H1 (cell line): ENCODE measurements at regions not wholly inside any gene's neighbourhood (a gene's known extent, or its start where the extent isn't known, plus 50 kb on each side); places are given as distances from the start of the nearest gene placed in this dataset.

Experiments used
- CTCF ChIA-PET: fragments of 300-600 bp; sonication (Branson Sonifier 250); formaldehyde crosslinking; loops from one replicate; lab custom pipeline; 2021; ENCODE audit not compliant: partially characterized antibody; lab: Charles Lee
- POLR2A ChIA-PET: fragments of 300-600 bp; sonication (Branson Sonifier 250); formaldehyde crosslinking; loops from one replicate; lab custom pipeline; 2021; ENCODE audit warnings: inconsistent platforms; ENCODE audit not compliant: partially characterized antibody; lab: Charles Lee
- DNase-seq, 2 experiments: peaks; one replicate each; pipeline versions ENCODE4 v3.0.0 to v3.0.0-alpha.2; 2010 to 2022; ENCODE audit warnings: low spot score in 2 of 2, low read depth in 1 of 2, mixed read lengths in 1 of 2
- FAIRE-seq: peaks from 2 replicates; lab custom pipeline; 2011; peaks lifted over from hg19 to GRCh38; lab: Jason Lieb, UNC
- H2AFZ ChIP-seq: 2 replicates; pipeline ENCODE4 v1.8.1; 2012; ENCODE audit warnings: low read length, inconsistent platforms
- H2AK5ac ChIP-seq: 2 replicates; pipeline ENCODE4 v1.6.1; 2013; ENCODE audit warnings: low read depth, low read length
- H2BK120ac ChIP-seq: replicated peaks from 2 replicates; pipeline ENCODE3; 2013; ENCODE audit warnings: low read depth, low read length, inconsistent platforms
- H2BK12ac ChIP-seq: 2 replicates; pipeline ENCODE4 v1.6.1; 2013; ENCODE audit warnings: low read depth, low read length
- H2BK15ac ChIP-seq: 2 replicates; pipeline ENCODE4 v1.6.1; 2013; ENCODE audit warnings: low read length
- H2BK20ac ChIP-seq: 2 replicates; pipeline ENCODE4 v1.6.1; 2013; ENCODE audit warnings: low read length
- H2BK5ac ChIP-seq: 2 replicates; pipeline ENCODE4 v1.6.1; 2013; ENCODE audit warnings: low read depth, low read length
- H3K14ac ChIP-seq: 2 replicates; pipeline ENCODE4 v1.6.1; 2013; ENCODE audit warnings: inconsistent platforms; ENCODE audit not compliant: insufficient read length
- H3K18ac ChIP-seq: 2 replicates; pipeline ENCODE4 v1.6.1; 2013; ENCODE audit warnings: low read length; ENCODE audit errors: extremely low read depth
- H3K23ac ChIP-seq: 2 replicates; pipeline ENCODE4 v1.6.1; 2013; ENCODE audit warnings: inconsistent platforms; ENCODE audit not compliant: insufficient read length
- H3K23me2 ChIP-seq: 2 replicates; pipeline ENCODE4 v1.6.1; 2013; ENCODE audit warnings: low read depth, low read length
- H3K27ac ChIP-seq: 2 replicates; pipeline ENCODE4 v1.6.1; 2011; ENCODE audit warnings: low read depth, low read length, inconsistent platforms
- H3K27me3 ChIP-seq, 4 experiments: replicated peaks in 1 of 4; 1 replicate in 1 of 4; 2 replicates in 3 of 4; pipeline versions ENCODE4 v1.6.1 to v1.8.1; 2011 to 2013; ENCODE audit warnings: low read length in 3 of 4, mild to moderate bottlenecking in 3 of 4, inconsistent platforms in 2 of 4, mixed read lengths in 2 of 4, moderate library complexity in 1 of 4; ENCODE audit not compliant: control insufficient read depth in 3 of 4, insufficient read depth in 3 of 4; ENCODE audit errors: extremely low read depth in 1 of 4
- H3K36me3 ChIP-seq, 4 experiments: 2 replicates each; pipeline versions ENCODE4 v1.6.1 to v1.8.1; 2011 to 2013; ENCODE audit warnings: mild to moderate bottlenecking in 4 of 4, low read length in 3 of 4, moderate library complexity in 2 of 4, control low read depth in 1 of 4, inconsistent platforms in 1 of 4; ENCODE audit not compliant: insufficient read depth in 4 of 4, control insufficient read depth in 2 of 4
- H3K4ac ChIP-seq: replicated peaks from 2 replicates; pipeline ENCODE3; 2013; ENCODE audit warnings: low read length, low read depth, mixed read lengths, inconsistent platforms; ENCODE audit not compliant: insufficient read length
- H3K4me1 ChIP-seq, 4 experiments: replicated peaks in 1 of 4; 1 replicate in 1 of 4; 2 replicates in 3 of 4; pipeline versions ENCODE4 v1.6.1 to v1.8.1; 2011 to 2013; ENCODE audit warnings: low read length in 3 of 4, inconsistent platforms in 2 of 4, mixed read lengths in 1 of 4; ENCODE audit not compliant: insufficient read depth in 4 of 4, control insufficient read depth in 3 of 4
- H3K4me2 ChIP-seq, 2 experiments: 2 replicates each; pipeline versions ENCODE4 v1.6.1 to v1.8.1; 2011 to 2013; ENCODE audit warnings: low read depth in 2 of 2, low read length in 2 of 2, control low read depth in 1 of 2, inconsistent platforms in 1 of 2, mild to moderate bottlenecking in 1 of 2; ENCODE audit not compliant: insufficient read depth in 1 of 2
- H3K4me3 ChIP-seq, 4 experiments: fragments of 200-600, 300-600 bp in 1 of 4; sonication (generic), shearing (Covaris generic), sonication (Bioruptor Twin) in 1 of 4; 2 replicates each; pipeline versions ENCODE4 v1.5.1 to v1.8.1; 2011 to 2016; ENCODE audit warnings: low read length in 4 of 4, low read depth in 3 of 4, control low read depth in 2 of 4, inconsistent platforms in 2 of 4, mild to moderate bottlenecking in 2 of 4, mixed read lengths in 1 of 4, moderate library complexity in 1 of 4; ENCODE audit not compliant: insufficient read depth in 2 of 4; ENCODE audit errors: extremely low read depth in 1 of 4
- H3K56ac ChIP-seq: replicated peaks from 2 replicates; pipeline ENCODE3; 2013; ENCODE audit warnings: low read depth, mild to moderate bottlenecking, mixed read lengths, low read length, inconsistent platforms; ENCODE audit not compliant: insufficient read length
- H3K79me1 ChIP-seq: 2 replicates; pipeline ENCODE4 v1.6.1; 2013; ENCODE audit warnings: low read depth, low read length, control low read depth
- H3K79me2 ChIP-seq, 2 experiments: 2 replicates each; pipeline versions ENCODE4 v1.6.1 to v1.8.1; 2012 to 2013; ENCODE audit warnings: low read length in 2 of 2, mild to moderate bottlenecking in 2 of 2, inconsistent platforms in 1 of 2; ENCODE audit not compliant: insufficient read depth in 2 of 2, control insufficient read depth in 1 of 2
- H3K9ac ChIP-seq, 4 experiments: replicated peaks in 1 of 4; 1 replicate in 1 of 4; 2 replicates in 3 of 4; pipeline versions ENCODE4 v1.6.1 to v1.8.1; 2011 to 2013; ENCODE audit warnings: low read depth in 3 of 4, low read length in 3 of 4, control low read depth in 2 of 4, mild to moderate bottlenecking in 2 of 4, moderate library complexity in 2 of 4, inconsistent platforms in 1 of 4; ENCODE audit errors: extremely low read depth in 1 of 4
- H3K9me3 ChIP-seq, 2 experiments: 2 replicates each; pipeline versions ENCODE4 v1.6.1 to v1.8.1; 2012 to 2013; ENCODE audit warnings: mild to moderate bottlenecking in 2 of 2, moderate library complexity in 2 of 2, control low read depth in 1 of 2, inconsistent platforms in 1 of 2, low read depth in 1 of 2, low read length in 1 of 2, mixed read lengths in 1 of 2; ENCODE audit not compliant: insufficient read depth in 2 of 2
- H4K20me1 ChIP-seq, 2 experiments: replicated peaks in 1 of 2; 2 replicates each; pipeline versions ENCODE3 to v1.8.1; 2011 to 2013; ENCODE audit warnings: inconsistent platforms in 2 of 2, low read length in 2 of 2, mild to moderate bottlenecking in 1 of 2; ENCODE audit not compliant: insufficient read depth in 2 of 2, control insufficient read depth in 1 of 2
- H4K5ac ChIP-seq: 2 replicates; pipeline ENCODE4 v1.6.1; 2013; ENCODE audit warnings: low read length, low read depth, mixed read lengths, inconsistent platforms; ENCODE audit not compliant: insufficient read length
- H4K8ac ChIP-seq: 2 replicates; pipeline ENCODE4 v1.8.0; 2013; ENCODE audit warnings: mild to moderate bottlenecking, moderate library complexity, low read length, inconsistent platforms; ENCODE audit not compliant: insufficient read depth; ENCODE audit errors: extremely low read depth
- H4K91ac ChIP-seq: replicated peaks from 2 replicates; pipeline ENCODE3; 2013; ENCODE audit warnings: low read length, mixed read lengths, inconsistent platforms; ENCODE audit not compliant: insufficient read length
- ATF3 ChIP-seq: IDR thresholded peaks from 2 replicates; pipeline ENCODE4 v1.6.1; 2011; ENCODE audit warnings: low read depth, mild to moderate bottlenecking, low read length; ENCODE audit not compliant: insufficient read depth
- CEBPB ChIP-seq: IDR thresholded peaks from 2 replicates; pipeline ENCODE4 v1.6.1; 2012; ENCODE audit warnings: low read depth, low read length
- CHD1 ChIP-seq: IDR thresholded peaks from 2 replicates; pipeline ENCODE4 v1.6.1; 2012; ENCODE audit warnings: low read depth, low read length, improper control_type of control experiment
- EZH2 ChIP-seq: fragments of 200-600 bp; sonication (generic); IDR thresholded peaks from 2 replicates; pipeline ENCODE4 v1.7.1; 2012; ENCODE audit warnings: low read depth, mild to moderate bottlenecking, moderate library complexity, low read length, inconsistent platforms; ENCODE audit not compliant: severe bottlenecking
- JUN ChIP-seq: IDR thresholded peaks from 2 replicates; pipeline ENCODE4 v1.6.1; 2011; ENCODE audit warnings: low read depth, mild to moderate bottlenecking, improper control_type of control experiment, low read length
- KDM5A ChIP-seq: fragments of 200-600 bp; IDR thresholded peaks from 2 replicates; pipeline ENCODE4 v1.7.1; 2012; ENCODE audit warnings: mild to moderate bottlenecking, low read length, inconsistent platforms, mixed read lengths
- NRF1 ChIP-seq: IDR thresholded peaks from 2 replicates; pipeline ENCODE4 v1.6.1; 2011; ENCODE audit warnings: mild to moderate bottlenecking, low read depth, low read length, improper control_type of control experiment
- PHF8 ChIP-seq: fragments of 200-600 bp; sonication (generic); conservative IDR thresholded peaks from 2 replicates; pipeline ENCODE4 v1.7.1; 2012; ENCODE audit warnings: low read depth, mild to moderate bottlenecking, inconsistent platforms, low read length, moderate library complexity
- RFX5 ChIP-seq: IDR thresholded peaks from 2 replicates; pipeline ENCODE4 v1.6.1; 2011; ENCODE audit warnings: low read depth, low read length, improper control_type of control experiment, borderline replicate concordance
- SIX5 ChIP-seq: IDR thresholded peaks from 2 replicates; pipeline ENCODE4 v1.6.1; 2011; ENCODE audit warnings: mild to moderate bottlenecking, low read depth, low read length
- SP2 ChIP-seq: IDR thresholded peaks from 2 replicates; pipeline ENCODE4 v1.6.1; 2012; ENCODE audit warnings: mild to moderate bottlenecking, low read length, inconsistent platforms
- SP4 ChIP-seq: IDR thresholded peaks from 2 replicates; pipeline ENCODE4 v1.6.1; 2012; ENCODE audit warnings: low read length, inconsistent platforms
- SRF ChIP-seq: IDR thresholded peaks from 2 replicates; pipeline ENCODE4 v1.6.1; 2011; ENCODE audit warnings: mild to moderate bottlenecking, low read depth, low read length, moderate library complexity
- YY1 ChIP-seq: IDR thresholded peaks from 2 replicates; pipeline ENCODE4 v1.6.1; 2011; ENCODE audit warnings: low read depth, mild to moderate bottlenecking, low read length
- WGBS, 2 experiments: shearing (Covaris generic) in 1 of 2; methylation state at CpG; one replicate each; pipeline versions ENCODE4 v1.1.6 to v1.1.7; 2013 to 2015; ENCODE audit warnings: low lambda C conversion rate in 2 of 2, mixed read lengths in 2 of 2, inconsistent platforms in 1 of 2, low coverage in 1 of 2, missing lambda C conversion rate in 1 of 2; ENCODE audit not compliant: insufficient replicate concordance in 2 of 2, insufficient coverage in 1 of 2, insufficient read length in 1 of 2; ENCODE audit errors: extremely low coverage in 1 of 2, missing lambda C conversion rate in 1 of 2; 5-methylcytosine and 5-hydroxymethylcytosine counted together
- TF ChIP-seq, protein P1 (sequence below): IDR thresholded peaks from 2 replicates; pipeline ENCODE4 v1.6.1; 2011; ENCODE audit warnings: low read length, improper control_type of control experiment

- POLR2A ChIA-PET = no interaction called here
- no peak overlapping the region for H3K4me3 ChIP-seq
- no peak overlapping the region for H2BK120ac ChIP-seq
- H3K27me3 ChIP-seq = no peaks in the 10 kb centered on the region
- H2BK15ac ChIP-seq = no peak overlapping the region
- H3K56ac ChIP-seq = no peak overlapping the region
- no peaks in the 10 kb centered on the region for H3K79me2 ChIP-seq
- no peaks in the 10 kb centered on the region for H3K36me3 ChIP-seq
- H3K9ac ChIP-seq = no peak overlapping the region
- 100% methylated on average over 2 of the region's 2 CpGs; no CpG with 5 or more reads in 1 of the 2 experiments for WGBS, 2 experiments
- no peak overlapping the region for H4K5ac ChIP-seq
- no peak overlapping the region for H4K91ac ChIP-seq
- CTCF ChIA-PET = interaction anchor here (0.7 kb wide), 1 partner anchor 30 kb away, joined by 3 read pairs; no protein-coding TSS in a partner anchor
- no peak overlapping the region for H2BK20ac ChIP-seq
- no peak overlapping the region for H2AK5ac ChIP-seq
- no peak overlapping the region for H3K4ac ChIP-seq
- H3K27ac ChIP-seq = no peak overlapping the region
- no peaks in the 10 kb centered on the region for H3K79me1 ChIP-seq
- no peak for FAIRE-seq
- no peak overlapping the region for H3K23ac ChIP-seq
- H3K4me1 ChIP-seq = no peaks in the 10 kb centered on the region
- DNase-seq = no peak
- H2BK5ac ChIP-seq = no peak overlapping the region
- no peak overlapping the region for H2AFZ ChIP-seq
- no peak overlapping the region for H3K14ac ChIP-seq
- H3K18ac ChIP-seq = no peak overlapping the region
- H2BK12ac ChIP-seq = no peak overlapping the region
- H3K23me2 ChIP-seq = no peaks in the 10 kb centered on the region
- H3K4me2 ChIP-seq = no peak overlapping the region
- H4K8ac ChIP-seq = no peak overlapping the region
- no peaks in the 10 kb centered on the region for H3K9me3 ChIP-seq
- no peaks in the 10 kb centered on the region for H4K20me1 ChIP-seq
- TF ChIP-seq EZH2 = no peak
- no peak for TF ChIP-seq PHF8
- no peak for TF ChIP-seq SP2
- no peak for TF ChIP-seq KDM5A
- no peak for TF ChIP-seq CHD1
- TF ChIP-seq RFX5 = no peak
- no peak for TF ChIP-seq YY1
- TF ChIP-seq CEBPB = no peak
- TF ChIP-seq NRF1 = no peak
- TF ChIP-seq SIX5 = no peak
- no peak for TF ChIP-seq SRF
- no peak for TF ChIP-seq SP4
- TF ChIP-seq, protein P1, sequence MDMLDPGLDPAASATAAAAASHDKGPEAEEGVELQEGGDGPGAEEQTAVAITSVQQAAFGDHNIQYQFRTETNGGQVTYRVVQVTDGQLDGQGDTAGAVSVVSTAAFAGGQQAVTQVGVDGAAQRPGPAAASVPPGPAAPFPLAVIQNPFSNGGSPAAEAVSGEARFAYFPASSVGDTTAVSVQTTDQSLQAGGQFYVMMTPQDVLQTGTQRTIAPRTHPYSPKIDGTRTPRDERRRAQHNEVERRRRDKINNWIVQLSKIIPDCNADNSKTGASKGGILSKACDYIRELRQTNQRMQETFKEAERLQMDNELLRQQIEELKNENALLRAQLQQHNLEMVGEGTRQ = no peak
- no peak for TF ChIP-seq ATF3
- no peak for TF ChIP-seq JUN
These were observed 268.1 kb downstream of the DKK2 start for GRCh38 chr4:106767991-106768390.
